Prostate gland (tissue), 2 donors: ENCODE measurements at regions not wholly inside any gene's neighbourhood (a gene's known extent, or its start where the extent isn't known, plus 50 kb on each side); places are given as distances from the start of the nearest gene placed in this dataset.

Source experiments
- CTCF ChIP-seq, 4 experiments: fragments of 200-600 bp in 2 of 4; fragments of 450-650 bp in 2 of 4; sonication (generic) in 2 of 4; IDR thresholded peaks; 1 replicate in 3 of 4; 2 replicates in 1 of 4; pipeline ENCODE4 v1.5.1; 2016 to 2019; ENCODE audit warnings: antibody characterized with exemption in 4 of 4, mild to moderate bottlenecking in 2 of 4, moderate library complexity in 2 of 4
- POLR2A ChIP-seq: fragments of 450-650 bp; IDR thresholded peaks from one replicate; pipeline ENCODE4 v1.6.1; 2016; ENCODE audit warnings: antibody characterized with exemption, mild to moderate bottlenecking

- TF ChIP-seq CTCF (IDR thresholded peaks at IDR 0.05) (no peak), POLR2A (no peak)
Measured at GRCh38 chr7:35437619-35438275, 183.8 kb upstream of the TBX20 start.
